Endothelial cell of umbilical vein (primary cell): ENCODE measurements at regions not wholly inside any gene's neighbourhood (a gene's known extent, or its start where the extent isn't known, plus 50 kb on each side); places are given as distances from the start of the nearest gene placed in this dataset.

Experiments
- EZH2 ChIP-seq: IDR thresholded peaks from 2 replicates; pipeline ENCODE4 v1.6.1; 2012; ENCODE audit warnings: borderline replicate concordance, low read depth, mild to moderate bottlenecking, moderate library complexity, low read length, inconsistent platforms; ENCODE audit not compliant: severe bottlenecking
- FOS ChIP-seq: IDR thresholded peaks from 2 replicates; pipeline ENCODE4 v1.6.1; 2011; ENCODE audit warnings: mild to moderate bottlenecking, low read length, moderate library complexity, borderline replicate concordance; ENCODE audit not compliant: insufficient read depth
- GATA2 ChIP-seq: IDR thresholded peaks from 2 replicates; pipeline ENCODE4 v1.7.0; 2011; ENCODE audit warnings: low read depth, mild to moderate bottlenecking, moderate library complexity, mixed read lengths, low read length; ENCODE audit not compliant: insufficient read length, insufficient read depth
- JUN ChIP-seq: IDR thresholded peaks from 2 replicates; pipeline ENCODE4 v1.6.1; 2011; ENCODE audit warnings: borderline replicate concordance, low read depth; ENCODE audit not compliant: insufficient read length, insufficient read depth
- MAX ChIP-seq: IDR thresholded peaks from 2 replicates; pipeline ENCODE4 v1.6.1; 2011; ENCODE audit not compliant: insufficient read depth, insufficient read length
- MYC ChIP-seq: IDR thresholded peaks from one replicate; pipeline ENCODE4 v1.6.1; 2011; ENCODE audit warnings: mild to moderate bottlenecking, low read depth, low read length
- POLR2A ChIP-seq: IDR thresholded peaks from 2 replicates; pipeline ENCODE4 v1.6.1; 2012; ENCODE audit warnings: low read depth, mild to moderate bottlenecking, control low read depth, low read length
- POLR2AphosphoS5 ChIP-seq: IDR thresholded peaks from 2 replicates; pipeline ENCODE4 v1.6.1; 2012; ENCODE audit warnings: low read depth, mild to moderate bottlenecking, control low read depth, low read length, moderate library complexity; ENCODE audit not compliant: insufficient read depth
- TF ChIP-seq, protein P1 (sequence below), 2 donors: IDR thresholded peaks; 1 replicate in 1 of 2; 2 replicates in 1 of 2; pipeline ENCODE4 v1.5.1; 2011; ENCODE audit warnings: low read length in 2 of 2, mild to moderate bottlenecking in 2 of 2, moderate library complexity in 2 of 2, control low read depth in 1 of 2, inconsistent platforms in 1 of 2, low read depth in 1 of 2; ENCODE audit not compliant: insufficient read depth in 1 of 2; ENCODE audit errors: extremely low read depth in 1 of 2

GRCh38 chr2:118239284-118239683 lies 151.0 kb downstream of the INSIG2 start:
- TF ChIP-seq, protein P1, sequence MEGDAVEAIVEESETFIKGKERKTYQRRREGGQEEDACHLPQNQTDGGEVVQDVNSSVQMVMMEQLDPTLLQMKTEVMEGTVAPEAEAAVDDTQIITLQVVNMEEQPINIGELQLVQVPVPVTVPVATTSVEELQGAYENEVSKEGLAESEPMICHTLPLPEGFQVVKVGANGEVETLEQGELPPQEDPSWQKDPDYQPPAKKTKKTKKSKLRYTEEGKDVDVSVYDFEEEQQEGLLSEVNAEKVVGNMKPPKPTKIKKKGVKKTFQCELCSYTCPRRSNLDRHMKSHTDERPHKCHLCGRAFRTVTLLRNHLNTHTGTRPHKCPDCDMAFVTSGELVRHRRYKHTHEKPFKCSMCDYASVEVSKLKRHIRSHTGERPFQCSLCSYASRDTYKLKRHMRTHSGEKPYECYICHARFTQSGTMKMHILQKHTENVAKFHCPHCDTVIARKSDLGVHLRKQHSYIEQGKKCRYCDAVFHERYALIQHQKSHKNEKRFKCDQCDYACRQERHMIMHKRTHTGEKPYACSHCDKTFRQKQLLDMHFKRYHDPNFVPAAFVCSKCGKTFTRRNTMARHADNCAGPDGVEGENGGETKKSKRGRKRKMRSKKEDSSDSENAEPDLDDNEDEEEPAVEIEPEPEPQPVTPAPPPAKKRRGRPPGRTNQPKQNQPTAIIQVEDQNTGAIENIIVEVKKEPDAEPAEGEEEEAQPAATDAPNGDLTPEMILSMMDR (IDR thresholded peaks at IDR 0.05; ENCODE audit: extremely low read depth in 1 of 2, insufficient read depth in 1 of 2, low read depth in 1 of 2, low read length in 2 of 2): no peak
- TF ChIP-seq POLR2AphosphoS5 (no peak), GATA2 (no peak), POLR2A (no peak), JUN (no peak), EZH2 (no peak), MYC (no peak), FOS (no peak), MAX (no peak)
